ENCODE measurements at regions not wholly inside any gene's neighbourhood (a gene's known extent, or its start where the extent isn't known, plus 50 kb on each side); places are given as distances from the start of the nearest gene placed in this dataset.

DNA sequence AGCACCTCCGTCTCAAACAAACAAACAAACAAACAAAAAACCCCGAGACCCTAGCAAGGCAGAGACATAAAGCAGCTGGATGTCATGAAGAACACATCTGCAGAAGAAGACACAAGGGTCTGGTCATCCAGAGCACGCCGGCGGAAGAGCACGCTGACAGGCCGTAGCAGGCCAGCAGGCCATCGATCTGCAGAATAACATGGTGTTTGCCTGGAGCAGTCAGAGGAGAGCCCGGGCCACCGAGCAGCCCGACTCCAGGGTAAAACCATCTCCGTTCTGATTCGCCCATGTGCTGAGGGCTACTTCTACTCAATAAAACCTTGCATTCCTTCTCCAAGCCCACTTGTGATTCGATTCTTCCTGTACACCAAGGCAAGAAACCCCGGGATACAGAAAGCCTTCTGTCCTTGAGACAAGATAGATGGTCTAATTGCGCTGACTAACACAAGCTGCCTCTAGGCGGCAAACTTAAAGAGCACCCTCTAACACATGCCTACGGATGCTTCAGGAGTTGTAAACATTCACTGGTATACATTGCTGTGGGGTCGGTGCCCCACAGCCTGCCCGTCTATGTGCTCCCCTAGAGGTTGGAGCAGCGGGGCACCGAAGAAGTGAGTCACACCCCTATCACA is 549.8 kb upstream of the NRXN1 start:
- POLR2A ChIA-PET: no interaction called here
- CTCF ChIA-PET: no interaction called here

DNA sequence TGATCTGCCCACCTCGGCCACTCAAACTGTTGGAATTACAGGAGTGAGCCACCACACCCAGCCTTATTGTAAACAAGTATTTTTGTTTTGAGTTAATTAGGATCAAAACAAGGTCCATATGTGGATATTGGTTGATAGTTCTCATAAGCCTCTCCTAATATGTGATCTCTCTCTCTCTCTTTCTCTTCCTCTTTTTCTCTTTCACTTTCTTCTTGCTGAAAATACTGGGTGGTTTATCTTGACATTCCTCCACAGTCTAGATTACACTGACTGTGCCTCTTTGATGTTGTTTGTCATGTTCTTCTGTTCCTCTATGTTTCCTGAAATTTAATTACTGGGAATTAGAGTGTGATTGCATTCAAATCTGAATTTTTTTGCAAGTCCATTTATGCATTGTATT is 547.5 kb upstream of the NRXN1 start:
- ChIA-PET CTCF (no interaction called here), POLR2A (no interaction called here)

DNA sequence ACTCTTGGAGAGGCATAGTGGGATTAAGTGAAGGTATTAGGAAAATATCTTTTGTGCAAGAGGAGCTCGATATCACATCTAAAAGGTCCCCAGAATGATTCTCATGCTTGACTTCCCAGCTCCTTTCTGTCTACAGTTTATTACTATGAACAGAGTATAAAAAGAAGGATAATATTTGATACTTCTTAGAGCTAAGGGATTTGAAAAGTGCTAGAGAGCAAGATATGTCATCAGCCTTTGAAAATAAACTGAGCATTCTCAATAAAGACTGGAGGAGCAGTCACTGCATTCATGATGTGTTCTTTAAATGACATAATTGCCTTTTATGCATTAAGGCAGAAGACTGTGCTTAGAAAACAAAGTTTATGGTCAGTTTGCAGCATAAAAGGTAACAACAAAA is 543.2 kb upstream of the NRXN1 start:
- ChIA-PET CTCF (no interaction called here), POLR2A (no interaction called here)

DNA sequence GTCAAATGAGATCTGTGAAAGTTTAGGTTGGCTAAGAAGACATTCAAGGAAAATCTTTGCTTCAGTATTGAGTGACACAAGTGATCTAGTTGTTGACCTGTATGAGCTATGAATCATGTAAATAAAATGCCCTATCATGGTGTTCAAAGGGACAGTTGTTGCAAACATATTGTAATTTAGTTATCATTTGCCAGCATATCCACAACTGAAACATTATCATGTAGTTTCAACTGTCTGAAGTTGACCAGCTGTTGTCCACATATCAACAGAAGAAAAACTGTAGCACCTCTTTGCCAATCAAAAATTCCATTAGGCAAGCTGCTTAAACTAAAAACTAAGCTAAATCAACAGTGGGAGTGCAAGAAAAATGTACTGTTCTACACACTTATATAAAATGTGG is 527.1 kb upstream of the NRXN1 start:
- ChIA-PET POLR2A (no interaction called here), CTCF (no interaction called here)

- CTCF ChIA-PET: no interaction called here
- POLR2A ChIA-PET: no interaction called here
Measured at GRCh38 chr2:51553476-51553875, 521.5 kb upstream of the NRXN1 start.

DNA sequence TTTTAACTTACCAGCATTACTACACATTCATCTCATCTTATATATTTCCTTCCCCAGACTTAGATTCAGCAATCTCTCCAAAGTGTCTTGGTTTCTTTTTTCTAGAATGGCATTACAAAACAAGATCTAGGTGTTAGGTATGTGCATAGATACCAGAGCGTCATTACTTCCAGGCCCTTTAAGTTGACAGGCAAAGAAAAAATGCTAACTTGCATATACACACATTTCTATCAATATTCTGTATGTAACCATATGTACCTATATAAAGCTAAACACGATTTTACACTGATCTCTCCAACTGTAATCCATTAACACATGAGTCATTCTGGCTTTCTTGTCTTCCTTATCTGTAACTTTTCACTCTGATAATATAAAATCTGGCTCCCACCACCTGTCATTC is 503.8 kb upstream of the NRXN1 start:
- CTCF ChIA-PET: no interaction called here
- POLR2A ChIA-PET: no interaction called here

DNA sequence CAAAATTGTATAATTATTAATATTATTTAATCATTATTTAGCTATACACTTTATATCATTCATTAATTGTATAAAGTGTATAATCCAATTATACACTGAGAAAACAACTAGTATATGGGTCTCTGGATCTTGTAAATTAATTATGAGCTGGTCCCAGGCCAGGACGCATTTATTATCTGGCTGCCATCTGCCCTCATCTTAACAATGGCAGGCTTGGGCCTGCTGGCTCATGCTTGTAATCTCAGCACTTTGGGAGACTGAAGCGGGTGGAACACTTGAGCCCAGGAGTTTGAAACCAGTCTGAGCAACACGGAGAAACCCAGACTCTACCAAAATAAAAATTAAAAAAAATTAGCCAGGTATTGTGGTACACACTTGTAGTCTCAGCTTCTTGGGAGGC is 502.2 kb upstream of the NRXN1 start:
- CTCF ChIA-PET: no interaction called here
- POLR2A ChIA-PET: no interaction called here

DNA sequence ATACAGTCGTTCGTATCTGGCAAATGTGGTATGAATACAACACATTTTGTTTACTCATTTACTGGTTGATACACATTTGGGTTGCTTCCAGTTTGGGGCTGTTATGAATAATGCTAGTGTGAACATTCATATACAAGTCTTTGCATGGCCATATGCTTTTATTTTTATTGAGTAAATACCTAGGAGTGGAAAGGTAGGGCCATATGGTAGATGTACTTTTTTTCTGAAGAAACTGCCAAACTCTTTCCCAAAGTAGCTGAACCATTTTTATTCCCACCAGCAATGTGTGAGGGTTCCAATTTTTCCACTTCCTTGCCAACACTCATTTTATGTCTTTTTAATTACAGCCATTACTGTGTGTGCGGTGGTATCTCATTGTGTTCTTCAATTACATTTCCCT is 496.2 kb upstream of the NRXN1 start:
- ChIA-PET CTCF (no interaction called here), POLR2A (no interaction called here)

GRCh38 chr2:51526766-51527165 is 494.8 kb upstream of the NRXN1 start:
- CTCF ChIA-PET: no interaction called here
- POLR2A ChIA-PET: no interaction called here

DNA sequence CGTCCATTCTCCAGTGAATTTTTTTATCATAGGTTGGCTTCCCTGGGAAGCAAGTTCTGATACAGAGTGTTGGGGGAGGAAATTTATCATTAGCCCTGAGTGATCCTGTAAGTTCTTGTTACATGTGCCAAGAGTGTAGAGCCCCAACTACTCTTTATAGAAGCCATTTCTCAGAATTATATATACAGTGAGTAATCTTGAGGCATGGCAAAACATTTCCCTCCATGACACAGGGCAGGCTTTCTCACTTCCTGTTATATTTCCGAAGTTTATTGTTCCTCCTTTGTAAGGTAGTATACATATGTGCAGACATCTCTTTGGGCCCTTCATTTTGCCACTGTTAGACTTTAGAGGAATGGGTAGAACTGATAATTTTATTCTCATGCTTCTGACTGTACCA is 484.7 kb upstream of the NRXN1 start:
- POLR2A ChIA-PET: no interaction called here
- CTCF ChIA-PET: no interaction called here

GRCh38 chr2:51511002-51511401 is 479.1 kb upstream of the NRXN1 start:
- POLR2A ChIA-PET: no interaction called here
- CTCF ChIA-PET: no interaction called here

GRCh38 chr2:51510303-51510702 is 478.4 kb upstream of the NRXN1 start:
- ChIA-PET POLR2A (no interaction called here), CTCF (no interaction called here)

- CTCF ChIA-PET: no interaction called here
Measured at GRCh38 chr2:51505533-51505932, 473.6 kb upstream of the NRXN1 start.

DNA sequence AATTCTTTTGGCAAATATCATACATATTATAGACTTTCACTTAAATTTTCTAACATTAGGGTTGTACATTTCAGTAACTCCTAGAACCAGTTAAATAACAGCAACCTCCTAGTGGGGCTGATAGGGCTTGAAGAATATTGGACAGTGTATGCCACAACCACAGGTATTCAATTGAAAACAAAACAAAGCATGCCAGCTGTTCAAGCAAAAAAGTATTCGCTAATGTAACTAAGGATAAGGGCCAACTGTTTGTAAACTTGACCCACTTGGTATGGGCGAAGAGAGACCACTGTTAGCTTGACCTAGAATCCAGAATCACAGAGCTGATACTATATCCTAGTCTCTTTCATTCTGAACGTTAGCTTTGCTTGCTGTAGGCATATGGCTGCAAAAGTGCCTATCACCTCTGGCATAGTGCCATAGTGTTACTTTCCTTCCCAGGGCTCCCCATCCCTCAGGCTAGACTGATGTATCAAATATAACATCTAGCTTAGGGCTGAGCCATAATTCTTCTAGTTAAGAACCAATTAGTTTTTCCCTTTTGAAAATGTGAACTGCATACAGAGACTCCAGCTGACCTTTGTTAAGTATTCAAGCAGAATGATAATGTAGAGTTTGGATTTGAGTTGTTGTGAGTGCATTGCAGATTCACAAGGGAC is 458.8 kb upstream of the NRXN1 start:
- POLR2A ChIA-PET: no interaction called here
- CTCF ChIA-PET: no interaction called here

More at GRCh38 chr2:51505533-51505932, 473.6 kb upstream of the NRXN1 start:
- POLR2A ChIA-PET: no interaction called here

- ChIA-PET POLR2A (no interaction called here), CTCF (no interaction called here)
Measured at GRCh38 chr2:51484605-51485004, 452.7 kb upstream of the NRXN1 start.

- POLR2A ChIA-PET: no interaction called here
Measured at GRCh38 chr2:51483720-51484119, 451.8 kb upstream of the NRXN1 start.

GRCh38 chr2:51472783-51473182 is 440.9 kb upstream of the NRXN1 start:
- CTCF ChIA-PET: no interaction called here
- POLR2A ChIA-PET: no interaction called here

More at GRCh38 chr2:51483720-51484119, 451.8 kb upstream of the NRXN1 start:
- CTCF ChIA-PET: no interaction called here

- POLR2A ChIA-PET: no interaction called here
- CTCF ChIA-PET: no interaction called here
Measured at GRCh38 chr2:51472300-51472699, 440.4 kb upstream of the NRXN1 start.

- CTCF ChIA-PET: no interaction called here
- POLR2A ChIA-PET: no interaction called here
Measured at GRCh38 chr2:51469102-51469501, 437.2 kb upstream of the NRXN1 start.

- ChIA-PET POLR2A (no interaction called here), CTCF (no interaction called here)
Measured at GRCh38 chr2:51465326-51465725, 433.4 kb upstream of the NRXN1 start.

DNA sequence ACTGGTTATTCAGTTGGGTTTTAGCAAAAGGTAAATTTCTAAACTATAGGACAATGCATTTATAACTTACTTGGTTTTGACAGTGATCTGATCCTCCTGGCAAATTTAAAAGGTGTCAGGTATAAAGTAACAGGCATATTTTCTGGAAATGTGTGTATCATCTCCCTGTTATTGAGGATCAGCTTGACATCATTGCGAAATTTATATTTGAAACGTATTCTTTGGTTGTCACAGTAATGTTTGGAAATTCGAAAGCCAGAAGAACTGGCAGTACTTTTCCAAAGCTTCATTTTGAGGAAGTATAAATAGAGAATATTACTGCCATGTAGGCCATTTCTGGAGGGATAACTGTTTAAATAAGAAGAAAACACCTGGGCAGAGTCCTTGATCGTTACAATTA is 422.2 kb upstream of the NRXN1 start:
- CTCF ChIA-PET: no interaction called here
- POLR2A ChIA-PET: no interaction called here

DNA sequence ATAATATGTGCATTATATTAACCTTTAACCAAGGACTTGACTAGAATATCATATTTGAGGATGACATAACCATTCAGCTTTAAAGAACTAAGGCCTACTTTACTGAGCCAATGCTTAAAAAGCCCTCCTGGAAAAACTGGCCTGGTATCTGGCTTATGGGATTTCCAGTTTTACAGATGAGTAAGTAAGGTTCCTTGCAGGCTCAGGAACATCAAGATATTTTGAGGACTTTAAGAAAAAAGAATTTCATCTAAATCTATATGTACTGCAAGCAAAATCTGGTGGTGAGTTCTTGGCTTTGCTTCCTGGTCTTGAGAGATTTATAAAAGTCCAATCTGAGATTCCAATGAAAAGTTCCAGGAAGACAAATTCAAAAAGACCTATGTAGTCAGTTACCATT is 417.0 kb upstream of the NRXN1 start:
- POLR2A ChIA-PET: no interaction called here
- CTCF ChIA-PET: no interaction called here

- CTCF ChIA-PET: no interaction called here
- POLR2A ChIA-PET: no interaction called here
Measured at GRCh38 chr2:51441786-51442185, 409.9 kb upstream of the NRXN1 start.

Measured in activated CD8-positive, alpha-beta memory T cell treated with anti-CD3 and anti-CD28 coated beads for 36 hours (primary cell).